ENCODE measurements at regions not wholly inside any gene's neighbourhood (a gene's known extent, or its start where the extent isn't known, plus 50 kb on each side); places are given as distances from the start of the nearest gene placed in this dataset.
"Not testable (repeated sequence)": the region's sequence is repeated elsewhere in the genome, so short reads cannot be mapped to it uniquely, and the experiment has no call there.

DNA sequence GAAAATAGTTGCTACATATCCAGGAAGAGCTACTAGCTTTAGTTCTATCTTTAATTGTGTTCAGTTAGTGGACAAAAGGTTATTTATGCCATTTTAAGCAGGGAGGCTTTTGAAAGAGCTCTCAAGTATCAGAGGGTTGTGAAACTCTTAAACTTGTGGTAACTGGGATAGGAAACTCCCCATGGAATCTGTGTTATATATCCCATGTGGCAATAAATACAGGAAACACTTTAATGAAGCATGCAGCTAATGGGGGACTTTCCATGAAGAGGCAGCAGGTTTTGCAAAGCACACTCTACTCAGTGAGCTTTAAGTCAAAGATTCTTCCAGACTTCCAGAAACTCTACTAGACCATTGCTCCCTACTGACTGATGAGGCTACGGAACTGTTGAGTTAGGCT, 805.0 kb upstream of the C9orf72 start:
- no peak for DNase-seq

GRCh38 chr9:28379082-28379481, 805.8 kb upstream of the C9orf72 start:
- DNase-seq = no peak

DNA sequence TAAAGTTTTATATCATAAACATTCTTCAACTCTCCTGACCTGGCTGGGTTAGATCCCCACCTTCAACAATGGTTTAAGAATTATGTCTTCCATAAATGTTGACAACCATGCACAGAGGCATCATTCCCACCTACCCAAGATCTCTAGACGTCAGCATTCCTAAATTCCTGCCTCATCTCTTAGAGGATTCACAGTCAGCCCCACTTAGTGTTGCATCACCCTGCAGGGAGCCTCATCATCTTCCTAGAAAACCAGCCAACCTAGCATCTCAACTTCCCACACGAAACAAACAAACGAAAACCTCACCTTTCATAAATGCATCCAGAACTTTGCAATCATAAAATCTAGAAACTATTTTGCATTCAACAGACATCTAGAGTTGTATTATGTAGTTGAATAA, 816.1 kb upstream of the C9orf72 start:
- DNase-seq = no peak

GRCh38 chr9:28394774-28395173, 821.5 kb upstream of the C9orf72 start:
- no peak for DNase-seq

- DNase-seq = no peak
Observed at GRCh38 chr9:28396058-28396457, 822.8 kb upstream of the C9orf72 start.

DNA sequence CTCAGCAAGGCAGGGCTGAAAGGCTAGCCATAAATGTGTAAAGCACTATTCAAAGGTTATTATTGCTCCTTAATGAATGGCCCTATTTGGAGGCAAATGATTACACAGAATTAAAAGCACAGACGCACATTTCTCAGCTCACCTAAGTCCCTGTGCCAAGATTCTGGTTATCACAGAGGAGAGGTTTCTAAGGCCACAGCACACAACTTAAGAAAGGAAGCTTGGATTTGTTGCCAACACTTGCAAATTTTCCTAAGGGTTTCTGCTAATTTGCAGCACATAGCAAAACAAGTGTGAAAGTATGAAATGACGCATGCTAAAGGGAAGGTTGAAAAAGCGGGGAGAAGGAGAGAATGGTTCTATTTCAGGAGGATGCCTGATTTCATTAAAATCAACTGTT, 834.1 kb upstream of the C9orf72 start:
- no peak for DNase-seq

DNA sequence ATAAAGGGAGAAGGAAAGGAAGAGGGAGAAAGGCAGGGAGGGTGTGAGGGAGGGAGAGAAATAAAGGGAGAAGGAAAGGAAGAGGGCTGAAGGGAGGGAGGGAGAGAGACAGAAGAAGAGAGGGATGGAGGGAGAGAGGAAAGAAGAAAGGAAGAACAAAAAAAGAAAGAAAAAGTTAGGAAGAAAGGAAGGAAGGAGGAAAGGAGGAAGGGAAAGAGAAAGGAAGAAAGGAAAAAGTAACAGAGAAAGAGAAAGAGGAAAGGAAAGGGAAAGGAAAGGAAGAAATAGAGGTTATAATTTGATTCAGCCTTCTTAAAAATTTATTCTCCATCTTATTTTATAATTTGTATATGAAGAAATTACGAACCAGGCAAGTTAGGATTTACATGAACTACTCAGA, 836.6 kb upstream of the C9orf72 start:
- DNase-seq = no peak

GRCh38 chr9:28410411-28410810, 837.1 kb upstream of the C9orf72 start:
- no peak for DNase-seq

- no peak for DNase-seq
Observed at GRCh38 chr9:28413471-28413870, 840.2 kb upstream of the C9orf72 start.

DNA sequence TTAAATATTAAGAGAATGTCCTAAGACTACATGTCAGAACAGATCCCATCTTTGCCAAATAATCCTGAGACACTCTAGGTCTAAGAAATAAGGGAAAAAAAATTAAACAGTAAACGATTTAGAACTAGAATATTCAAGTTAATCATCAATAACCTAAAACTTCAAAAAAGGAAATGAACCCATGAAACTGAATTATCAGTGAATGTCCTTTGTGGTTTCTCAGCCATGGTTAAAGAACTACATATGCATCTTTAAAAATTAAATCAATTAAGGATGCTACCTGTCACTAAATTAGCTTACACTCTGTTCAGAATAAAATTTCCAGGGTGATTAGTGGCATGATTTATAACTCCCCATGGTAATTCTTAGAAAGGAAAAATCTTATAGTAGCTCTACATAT, 850.0 kb upstream of the C9orf72 start:
- DNase-seq = no peak

DNA sequence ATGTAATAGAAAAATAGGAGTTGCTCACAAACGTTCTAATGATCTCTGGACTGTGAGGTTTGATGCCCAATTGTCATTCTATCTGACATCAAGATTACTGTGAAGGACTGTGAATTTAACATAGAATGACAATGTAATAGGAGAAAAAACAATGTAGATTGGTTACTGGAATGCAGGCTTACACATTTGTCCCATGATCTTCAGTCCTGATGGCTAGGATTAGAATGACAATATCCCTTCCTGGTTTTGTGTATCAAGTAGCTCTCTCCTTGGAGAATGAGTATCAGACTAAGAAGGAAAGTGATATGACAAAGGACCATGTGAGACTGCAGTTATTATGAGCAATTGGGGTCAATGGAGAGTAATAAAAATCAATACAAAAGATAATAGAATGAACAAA, 862.2 kb upstream of the C9orf72 start:
- no peak for DNase-seq

DNA sequence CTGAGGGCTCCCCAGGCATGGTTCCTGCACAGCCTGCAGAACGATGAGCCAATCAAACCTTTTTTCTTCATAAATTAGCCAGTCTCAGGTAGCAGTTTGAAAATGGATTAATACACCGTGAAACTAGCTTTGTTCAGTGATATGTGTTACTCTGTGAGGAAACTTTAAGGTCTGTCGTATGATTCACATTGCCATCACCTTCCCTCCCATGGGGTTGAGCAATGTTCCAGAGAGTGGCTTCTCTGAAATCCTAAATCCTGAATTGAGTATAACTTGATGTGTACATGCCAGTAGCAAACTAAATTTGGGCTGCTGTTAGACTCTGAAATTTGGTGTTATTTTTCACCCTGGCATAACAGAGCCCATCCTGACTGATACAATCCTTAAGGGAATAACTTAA, 866.4 kb upstream of the C9orf72 start:
- DNase-seq = no peak

- DNase-seq = no peak
Observed at GRCh38 chr9:28443461-28443860, 870.2 kb upstream of the C9orf72 start.

GRCh38 chr9:28444637-28445036, 871.4 kb upstream of the C9orf72 start:
- no peak for DNase-seq

DNA sequence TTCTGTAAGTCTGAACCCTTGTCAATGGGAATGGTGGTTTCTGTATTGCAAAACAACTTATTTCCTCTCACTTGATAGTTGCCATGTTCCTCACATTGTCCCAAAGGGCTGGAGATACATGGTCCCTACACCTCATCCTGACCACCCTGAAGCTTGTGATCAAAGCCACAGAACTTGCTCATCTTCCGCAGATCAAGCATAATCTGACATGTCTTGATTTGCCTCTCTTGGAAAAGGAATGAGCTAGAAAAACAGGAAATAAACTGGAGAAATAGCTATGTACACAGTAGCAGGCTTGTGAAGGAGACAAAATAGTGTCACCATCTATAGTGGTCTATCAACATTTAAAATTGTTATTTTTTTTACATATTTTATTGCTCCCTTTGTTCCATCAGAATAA, 871.9 kb upstream of the C9orf72 start:
- no peak for DNase-seq

DNA sequence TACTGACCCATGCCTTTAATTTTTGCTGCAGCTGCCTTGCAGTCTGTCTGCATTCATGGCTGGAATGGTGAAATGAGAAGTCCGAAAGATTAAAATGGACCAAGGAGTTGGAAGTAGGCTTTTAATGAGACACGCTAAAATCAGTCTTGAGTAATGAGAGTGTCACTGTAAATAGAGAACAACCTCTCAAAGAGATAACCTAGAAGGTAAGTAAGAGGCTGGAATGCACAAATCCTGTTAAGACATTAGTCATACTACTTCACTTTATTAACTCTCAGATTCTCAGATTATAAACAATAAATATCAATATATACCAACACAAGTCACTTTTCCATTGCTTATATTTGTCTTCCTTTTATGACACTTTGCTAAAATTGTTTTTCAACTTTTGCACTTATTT, 880.6 kb upstream of the C9orf72 start:
- no peak for DNase-seq

GRCh38 chr9:28456861-28457260, 883.6 kb upstream of the C9orf72 start:
- no peak for DNase-seq

DNA sequence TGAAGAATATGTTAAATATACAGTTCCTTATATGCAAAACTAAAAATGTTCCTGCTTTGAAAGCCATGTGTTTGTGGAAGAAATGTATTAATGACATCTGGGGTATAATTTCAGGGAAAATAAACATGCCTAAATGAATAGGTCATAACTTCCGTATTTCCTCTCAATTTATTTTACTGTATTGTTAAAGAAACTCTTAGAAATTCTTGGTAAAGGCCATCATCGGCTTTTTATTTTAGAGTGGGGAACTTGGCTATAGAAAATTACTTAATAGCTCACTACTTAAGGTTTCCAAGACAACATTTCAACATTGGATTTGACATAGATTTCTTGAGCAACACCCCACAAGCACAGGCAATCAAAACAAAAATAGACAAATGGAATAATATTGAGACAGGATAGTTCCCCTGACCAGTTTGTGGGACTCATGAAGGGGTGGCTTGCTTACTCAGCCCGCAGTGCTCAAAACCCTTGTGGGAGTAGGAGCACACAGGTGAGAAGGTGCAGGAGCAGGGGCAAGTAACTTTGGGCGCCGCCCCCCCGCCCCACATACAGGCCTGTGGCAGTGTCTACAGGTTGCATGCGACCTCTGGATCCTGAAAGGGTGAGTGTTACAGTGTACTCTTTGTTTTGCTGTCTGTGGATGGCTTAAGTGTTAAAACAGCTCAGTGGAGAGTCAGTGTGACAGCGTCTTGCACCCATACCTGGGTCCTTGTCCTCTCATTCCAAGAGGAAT, 891.4 kb upstream of the C9orf72 start:
- DNase-seq = no peak

- no peak for DNase-seq
Observed at GRCh38 chr9:28471261-28471660, 898.0 kb upstream of the C9orf72 start.

- no peak for DNase-seq
Observed at GRCh38 chr9:28487561-28487960, 914.3 kb upstream of the C9orf72 start.

GRCh38 chr9:28491121-28491520, 917.8 kb upstream of the C9orf72 start:
- no peak for DNase-seq

GRCh38 chr9:28498168-28498567, 924.9 kb upstream of the C9orf72 start:
- not testable (repeated sequence) for DNase-seq

DNA sequence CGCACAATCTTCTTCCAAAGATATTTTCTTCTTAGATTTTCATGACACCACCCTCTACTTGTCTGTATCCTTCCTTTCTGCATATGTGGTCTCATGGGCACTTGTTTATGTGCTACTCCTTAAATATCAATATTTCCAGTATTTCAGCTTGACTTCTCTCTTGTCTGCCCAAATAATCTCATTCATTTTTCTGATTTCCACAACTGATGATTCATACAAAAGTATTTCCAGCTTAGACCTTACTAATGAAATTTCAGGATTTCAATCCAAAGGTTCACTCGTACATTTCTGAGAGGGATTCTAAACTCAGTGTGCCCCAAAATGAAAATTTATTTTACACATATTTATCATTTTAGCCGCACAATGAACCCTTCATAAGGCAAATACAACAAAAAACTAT, 928.9 kb upstream of the C9orf72 start:
- no peak for DNase-seq

- DNase-seq = no peak
Observed at GRCh38 chr9:28502741-28503140, 929.5 kb upstream of the C9orf72 start.

DNA sequence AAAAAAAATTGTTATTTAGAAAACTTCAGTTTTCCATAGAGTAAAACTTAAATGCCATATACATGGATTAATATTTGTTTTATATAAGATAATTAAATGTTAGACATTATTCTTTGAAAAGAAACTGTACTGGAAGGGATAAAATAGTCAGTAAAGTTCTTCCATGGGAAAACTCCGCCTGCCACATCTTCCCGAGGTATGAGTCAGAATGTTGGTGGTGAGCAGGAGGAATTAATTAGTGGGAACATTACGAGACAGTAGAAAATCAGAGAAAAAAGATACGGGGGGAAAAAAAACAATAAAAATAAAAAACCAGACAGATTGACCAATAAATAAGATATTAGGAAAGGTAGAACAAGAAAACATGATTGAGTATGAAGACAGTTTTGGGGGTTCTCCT, 930.3 kb upstream of the C9orf72 start:
- DNase-seq = no peak

DNA sequence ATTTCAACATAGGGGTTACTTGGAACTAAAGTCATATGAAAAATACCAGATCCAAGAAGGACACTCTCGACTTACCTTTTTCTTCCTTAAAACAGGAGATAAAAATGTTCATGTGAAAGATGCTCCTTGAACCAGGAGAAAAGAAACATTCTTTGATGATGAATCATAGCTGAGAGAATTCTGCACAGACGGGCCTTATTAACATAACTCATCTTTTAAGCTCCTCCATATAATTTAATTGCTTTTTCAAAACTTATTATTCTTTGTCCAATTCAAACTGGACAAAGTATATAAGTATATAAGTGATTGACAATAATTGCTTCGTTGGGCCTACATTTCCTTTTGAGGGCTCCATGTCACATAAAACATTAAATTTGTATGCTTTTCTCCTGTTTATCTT, 945.2 kb upstream of the C9orf72 start:
- DNase-seq = no peak

Measured in NCI-H774 (cell line).